Fibroblast of mammary gland (primary cell): ENCODE measurements at regions not wholly inside any gene's neighbourhood (a gene's known extent, or its start where the extent isn't known, plus 50 kb on each side); places are given as distances from the start of the nearest gene placed in this dataset.

Experiments used
- DNase-seq: peaks from one replicate; pipeline ENCODE4 v3.0.0-alpha.2; 2010; ENCODE audit warnings: low read depth
- H3K4me3 ChIP-seq: 2 replicates; pipeline ENCODE4 v1.5.1; 2011; ENCODE audit warnings: low read depth, mild to moderate bottlenecking, low read length, moderate library complexity; ENCODE audit not compliant: control insufficient read depth
- CTCF ChIP-seq: conservative IDR thresholded peaks from 2 replicates; pipeline ENCODE4 v1.5.1; 2011; ENCODE audit warnings: low read depth, low read length, inconsistent platforms; ENCODE audit not compliant: control insufficient read depth, insufficient read depth

- no peak for TF ChIP-seq CTCF
- DNase-seq, result no peak
- H3K4me3 ChIP-seq, result no peak overlapping the region
Observed at GRCh38 chr4:181950372-181951127, 292.7 kb upstream of the TENM3 start.

- TF ChIP-seq CTCF, result no peak
- DNase-seq, result no peak
Observed at GRCh38 chr4:181951265-181951664, 291.9 kb upstream of the TENM3 start.

GRCh38 chr4:181952478-181952877, 290.7 kb upstream of the TENM3 start:
- no peak overlapping the region for H3K4me3 ChIP-seq
- DNase-seq, result peak; percentile 94
- TF ChIP-seq CTCF, result no peak

More at GRCh38 chr4:181951265-181951664, 291.9 kb upstream of the TENM3 start:
- no peak overlapping the region for H3K4me3 ChIP-seq

GRCh38 chr4:181956512-181956911, 286.7 kb upstream of the TENM3 start:
- DNase-seq, result no peak
- no peak overlapping the region for H3K4me3 ChIP-seq
- TF ChIP-seq CTCF, result no peak

- H3K4me3 ChIP-seq, result no peak overlapping the region
- TF ChIP-seq CTCF, result no peak
- DNase-seq, result peak; percentile 82
Observed at GRCh38 chr4:181957088-181957487, 286.1 kb upstream of the TENM3 start.

- DNase-seq, result no peak
- no peak overlapping the region for H3K4me3 ChIP-seq
- TF ChIP-seq CTCF, result no peak
Observed at GRCh38 chr4:181958446-181958845, 284.8 kb upstream of the TENM3 start.

- no peak for TF ChIP-seq CTCF
- H3K4me3 ChIP-seq, result no peak overlapping the region
- peak; percentile 87 for DNase-seq
Observed at GRCh38 chr4:181959121-181959520, 284.1 kb upstream of the TENM3 start.
